Heart right ventricle (tissue), 16 donors: ENCODE measurements at regions not wholly inside any gene's neighbourhood (a gene's known extent, or its start where the extent isn't known, plus 50 kb on each side); places are given as distances from the start of the nearest gene placed in this dataset.
"Not testable (repeated sequence)": the region's sequence is repeated elsewhere in the genome, so short reads cannot be mapped to it uniquely, and the experiment has no call there.

Experiments used
- ATAC-seq, 8 donors: fragments of 200-7000 bp; cut with Tn5 transposase; one replicate each; pipeline ENCODE4 v1.9.1; 2020; ENCODE audit warnings: mild to moderate bottlenecking in 8 of 8, moderate library complexity in 8 of 8, moderate number of reproducible peaks in 1 of 8
- DNase-seq, 2 donors: peaks; one replicate each; pipeline ENCODE4 v3.0.0-alpha.2; 2020
- H3K27ac ChIP-seq, 10 donors: fragments of 200-600 bp; sonication (generic) in 2 of 10; one replicate each; pipeline versions ENCODE4 v1.5.0 to v1.8.0; 2020 to 2022; ENCODE audit warnings: mild to moderate bottlenecking in 3 of 10
- H3K27me3 ChIP-seq, 7 donors: fragments of 200-600 bp; one replicate each; pipeline ENCODE4 v1.8.0; 2021 to 2022; ENCODE audit warnings: mild to moderate bottlenecking in 2 of 7
- H3K36me3 ChIP-seq, 9 donors: fragments of 200-600 bp; sonication (generic) in 1 of 9; one replicate each; pipeline versions ENCODE4 v1.5.0 to v1.8.0; 2020 to 2022; ENCODE audit warnings: mild to moderate bottlenecking in 2 of 9
- H3K4me1 ChIP-seq, 9 donors: fragments of 200-600 bp; sonication (generic) in 1 of 9; one replicate each; pipeline versions ENCODE4 v1.5.0 to v1.8.0; 2020 to 2022; ENCODE audit warnings: mild to moderate bottlenecking in 4 of 9
- H3K4me3 ChIP-seq, 10 donors: fragments of 200-600 bp; sonication (generic) in 2 of 10; one replicate each; pipeline versions ENCODE4 v1.5.0 to v1.8.0; 2020 to 2022; ENCODE audit warnings: mild to moderate bottlenecking in 7 of 10, moderate library complexity in 2 of 10
- H3K9me3 ChIP-seq, 11 donors: fragments of 200-600 bp in 10 of 11; sonication (generic) in 2 of 11; one replicate each; pipeline versions ENCODE4 v1.5.0 to v1.8.0; 2013 to 2022; ENCODE audit warnings: mild to moderate bottlenecking in 2 of 11, control low read depth in 1 of 11, moderate library complexity in 1 of 11
- WGBS, 2 donors: extraction: QIAGEN DNeasy Blood & Tissue Kit; methylation state at CpG; one replicate each; pipeline ENCODE4 v1.1.7; 2013; ENCODE audit warnings: inconsistent platforms in 1 of 2; 5-methylcytosine and 5-hydroxymethylcytosine counted together
- intact Hi-C, 10 donors: fragments of 100-400 bp; cut with DNase I; formaldehyde crosslinking; loops; one replicate each; pipeline versions ENCODE4 v1.11.1 to v1.14.2; 2022
- donor health status: Arrhythmogenic right ventricular cardiomyopathy.
- donor health status: ischemic (EF 13 %, LVEDD 7.1; RV severe dilation, severe dysfunction).
- donor health status: healthy with polysubstance abuse.
- donor health status: DM: no; HTN: yes; CAD: no.
- donor health status: DM: no; HTN: no; CAD: no.
- donor health status: ischemic (EF 25% LVEDD 6.9; RV normal size, moderate dysfunction).
- donor health status: ischemic (EF 25% LVEDD 5.7; RV mildly dilated, moderate dysfunction).
- donor health status: healthy.
- donor health status: DM: yes; HTN: yes; CAD: no.
- donor health status: Ischemic cardiomyopathy.
- donor health status: ischemic (EF 35%, LVEDD 5.7; RV mildly dilated, moderate dysfunction).
- donor health status: nonischemic (EF 11% LVEDD 7.7; RV severe dilation, severe dysfunction).
- donor health status: DM: yes; HTN: yes; CAD: no.
- donor health status: PGD.
- donor health status: ischemic (EF 29% LVEDD 5.4; RV normal size, mild dysfunction).
- donor health status: nonischemic (EF 23%, LVEDD 6.1; RV moderate dilation, normal function).

GRCh38 chr15:21174761-21175160 lies 265.5 kb downstream of the POTEB3 start:
- DNase-seq, intact Hi-C loops, H3K4me1 ChIP-seq, H3K36me3 ChIP-seq, H3K27ac ChIP-seq, H3K9me3 ChIP-seq, H3K4me3 ChIP-seq, H3K27me3 ChIP-seq, ATAC-seq: not testable (repeated sequence)
- 57 to 76% methylated on average over 23 to 24 of the region's 36 CpGs for WGBS, 2 donors

GRCh38 chr15:21151203-21151966 lies 285.3 kb upstream of the POTEB2 start:
- H3K27me3 ChIP-seq, DNase-seq, H3K27ac ChIP-seq, H3K9me3 ChIP-seq, ATAC-seq, H3K36me3 ChIP-seq, intact Hi-C loops, H3K4me3 ChIP-seq, H3K4me1 ChIP-seq: not testable (repeated sequence)
- 90 to 92% methylated on average over 11 to 14 of the region's 24 CpGs for WGBS, 2 donors

- WGBS, 2 donors: 74 to 83% methylated on average over 4 of the region's 5 CpGs
- H3K27ac ChIP-seq, H3K36me3 ChIP-seq, H3K27me3 ChIP-seq, ATAC-seq, H3K9me3 ChIP-seq, H3K4me3 ChIP-seq, H3K4me1 ChIP-seq, DNase-seq, intact Hi-C loops: not testable (repeated sequence)
These were observed 282.0 kb upstream of the POTEB2 start for GRCh38 chr15:21148136-21148535.

GRCh38 chr15:21133893-21134292 lies 267.8 kb upstream of the POTEB2 start:
- ATAC-seq, H3K27ac ChIP-seq, DNase-seq, H3K4me3 ChIP-seq, H3K4me1 ChIP-seq, intact Hi-C loops, H3K36me3 ChIP-seq, H3K27me3 ChIP-seq, H3K9me3 ChIP-seq: not testable (repeated sequence)
- 67% methylated on average over 1 of the region's 7 CpGs; no CpG with 5 or more reads in 1 of the 2 donors for WGBS, 2 donors

GRCh38 chr15:21112271-21113053 lies 246.3 kb upstream of the POTEB2 start:
- H3K27me3 ChIP-seq, H3K36me3 ChIP-seq, H3K9me3 ChIP-seq, H3K4me3 ChIP-seq, H3K27ac ChIP-seq, H3K4me1 ChIP-seq, ATAC-seq, intact Hi-C loops: not testable (repeated sequence)
- peak in 1 of 2 donors; percentile 10 for DNase-seq
- 0% methylated on average over 1 of the region's 4 CpGs for WGBS, 2 donors

- H3K4me1 ChIP-seq, H3K9me3 ChIP-seq, H3K36me3 ChIP-seq, ATAC-seq, intact Hi-C loops, H3K27ac ChIP-seq, H3K4me3 ChIP-seq, H3K27me3 ChIP-seq: not testable (repeated sequence)
- peak; percentile 9 to 41 for DNase-seq
- WGBS, 2 donors: 59 to 73% methylated on average over 1 of the region's 2 CpGs
These were observed 245.7 kb upstream of the POTEB2 start for GRCh38 chr15:21111861-21112260.

- ATAC-seq, H3K27ac ChIP-seq, H3K9me3 ChIP-seq, H3K4me3 ChIP-seq, intact Hi-C loops, H3K27me3 ChIP-seq, H3K36me3 ChIP-seq, H3K4me1 ChIP-seq: not testable (repeated sequence)
- peak in 1 of 2 donors; percentile 8 for DNase-seq
- no CpG with 5 or more reads among the region's 4 CpGs for WGBS, 2 donors
These were observed 245.1 kb upstream of the POTEB2 start for GRCh38 chr15:21111172-21111571.

- DNase-seq (peak; percentile 41 to 47), ATAC-seq (peak in 4 of 8 donors; percentile 25 to 59 (median 37))
- H3K36me3 ChIP-seq, H3K9me3 ChIP-seq, H3K4me3 ChIP-seq, H3K4me1 ChIP-seq, intact Hi-C loops, H3K27ac ChIP-seq, H3K27me3 ChIP-seq: not testable (repeated sequence)
- 40 to 55% methylated on average over 4 of the region's 5 CpGs for WGBS, 2 donors
These were observed 244.2 kb upstream of the POTEB2 start for GRCh38 chr15:21110187-21110804.

GRCh38 chr15:21108384-21108783 lies 242.3 kb upstream of the POTEB2 start:
- H3K4me3 ChIP-seq, intact Hi-C loops, H3K27me3 ChIP-seq, H3K4me1 ChIP-seq, H3K9me3 ChIP-seq, H3K36me3 ChIP-seq, H3K27ac ChIP-seq, ATAC-seq, DNase-seq: not testable (repeated sequence)
- no CpG with 5 or more reads among the region's 3 CpGs for WGBS, 2 donors

GRCh38 chr15:21107399-21108381 lies 241.6 kb upstream of the POTEB2 start:
- intact Hi-C loops, H3K4me1 ChIP-seq, H3K36me3 ChIP-seq, H3K27me3 ChIP-seq, H3K27ac ChIP-seq, H3K4me3 ChIP-seq, H3K9me3 ChIP-seq: not testable (repeated sequence)
- peak in 1 of 2 donors; percentile 5 for DNase-seq
- 60 to 83% methylated on average over 1 of the region's 10 CpGs for WGBS, 2 donors
- peak in 3 of 8 donors; percentile 35 to 51 (median 44) for ATAC-seq
